ENCODE measurements at regions not wholly inside any gene's neighbourhood (a gene's known extent, or its start where the extent isn't known, plus 50 kb on each side); places are given as distances from the start of the nearest gene placed in this dataset.

GRCh38 chr13:34335014-34336007, 517.4 kb downstream of the RFC3 start:
- no peaks in the 10 kb centered on the region for H3K4me1 ChIP-seq (ENCODE audit: control insufficient read depth, insufficient read depth, low read length)
- POLR2A ChIA-PET, result no interaction called here
- no peak overlapping the region for H3K27ac ChIP-seq (ENCODE audit: extremely low read depth, low read depth, low read length)
- TF ChIP-seq ZNF140 (tag by site-specific recombination; IDR thresholded peaks at IDR 0.05) (no peak), ZSCAN23 (tag by site-specific recombination; IDR thresholded peaks at IDR 0.05) (no peak), ZNF596 (tag by site-specific recombination; IDR thresholded peaks at IDR 0.05) (no peak), ZNF335 (tag by site-specific recombination; conservative IDR thresholded peaks at IDR 0.05) (no peak), ZFP3 (tag by site-specific recombination; IDR thresholded peaks at IDR 0.05; ENCODE audit: low read depth) (no peak)
- H3K36me3 ChIP-seq (ENCODE audit: control insufficient read depth in 2 of 2, insufficient read depth in 1 of 2, low read length in 2 of 2), result no peaks in the 10 kb centered on the region
- CTCF ChIA-PET, result no interaction called here
- H3K4me3 ChIP-seq (ENCODE audit: low read depth, low read length), result no peak overlapping the region
- no peaks in the 10 kb centered on the region for H3K9me3 ChIP-seq (ENCODE audit: control insufficient read depth, insufficient read depth, low read depth, low read length)

- POLR2A ChIA-PET, result no interaction called here
- H3K4me3 ChIP-seq (ENCODE audit: low read depth, low read length), result no peak overlapping the region
These were observed 520.2 kb downstream of the RFC3 start for GRCh38 chr13:34338102-34338501.

GRCh38 chr13:34340534-34340933, 522.6 kb downstream of the RFC3 start:
- Histone ChIP-seq H3K4me1 (ENCODE audit: control insufficient read depth, insufficient read depth, low read length) (no peaks in the 10 kb centered on the region), H3K36me3 (ENCODE audit: control insufficient read depth in 2 of 2, insufficient read depth in 1 of 2, low read length in 2 of 2) (no peaks in the 10 kb centered on the region), H3K9me3 (ENCODE audit: control insufficient read depth, insufficient read depth, low read depth, low read length) (no peaks in the 10 kb centered on the region), H3K27ac (ENCODE audit: extremely low read depth, low read depth, low read length) (no peak overlapping the region), H3K4me3 (ENCODE audit: low read depth, low read length) (no peak overlapping the region)
- ChIA-PET POLR2A (no interaction called here), CTCF (no interaction called here)
- TF ChIP-seq HOXA7 (CRISPR knock-in tag; IDR thresholded peaks at IDR 0.05; ENCODE audit: borderline replicate concordance) (no peak), GLI4 (tag by site-specific recombination; IDR thresholded peaks at IDR 0.05) (no peak), MEIS1 (CRISPR knock-in tag; IDR thresholded peaks at IDR 0.05; ENCODE audit: borderline replicate concordance) (no peak), ZNF837 (tag by site-specific recombination; IDR thresholded peaks at IDR 0.05) (no peak), PRDM6 (tag by site-specific recombination; IDR thresholded peaks at IDR 0.05) (no peak), ZNF501 (tag by site-specific recombination; IDR thresholded peaks at IDR 0.05) (no peak), KLF10 (tag by site-specific recombination; IDR thresholded peaks at IDR 0.05) (no peak), ZNF639 (tag by site-specific recombination; IDR thresholded peaks at IDR 0.05) (no peak), ZNF776 (tag by site-specific recombination; IDR thresholded peaks at IDR 0.05; ENCODE audit: borderline replicate concordance) (no peak), CTCF (tag by site-specific recombination; IDR thresholded peaks at IDR 0.05) (no peak), ZNF830 (tag by site-specific recombination; IDR thresholded peaks at IDR 0.05; ENCODE audit: low read depth) (no peak), ZBTB7A (tag by site-specific recombination; IDR thresholded peaks at IDR 0.05; ENCODE audit: low read depth) (no peak), ZNF473 (tag by site-specific recombination; IDR thresholded peaks at IDR 0.05) (no peak), BCL11B (tag by site-specific recombination; IDR thresholded peaks at IDR 0.05; ENCODE audit: low read depth) (no peak)

More at GRCh38 chr13:34338102-34338501, 520.2 kb downstream of the RFC3 start:
- no peak overlapping the region for H3K27ac ChIP-seq (ENCODE audit: extremely low read depth, low read depth, low read length)
- H3K9me3 ChIP-seq (ENCODE audit: control insufficient read depth, insufficient read depth, low read depth, low read length), result no peaks in the 10 kb centered on the region
- no peak for TF ChIP-seq SALL2 (tag by site-specific recombination; IDR thresholded peaks at IDR 0.05; ENCODE audit: borderline replicate concordance)
- TF ChIP-seq ZNF623 (tag by site-specific recombination; IDR thresholded peaks at IDR 0.05), result no peak
- no peak for TF ChIP-seq MEIS1 (CRISPR knock-in tag; IDR thresholded peaks at IDR 0.05; ENCODE audit: borderline replicate concordance)
- TF ChIP-seq OVOL3 (tag by site-specific recombination; IDR thresholded peaks at IDR 0.05), result no peak
- TF ChIP-seq ZBTB10 (tag by site-specific recombination; IDR thresholded peaks at IDR 0.05), result no peak
- no peaks in the 10 kb centered on the region for H3K4me1 ChIP-seq (ENCODE audit: control insufficient read depth, insufficient read depth, low read length)
- H3K36me3 ChIP-seq (ENCODE audit: control insufficient read depth in 2 of 2, insufficient read depth in 1 of 2, low read length in 2 of 2), result no peaks in the 10 kb centered on the region
- CTCF ChIA-PET, result no interaction called here
